ENCODE measurements at regions not wholly inside any gene's neighbourhood (a gene's known extent, or its start where the extent isn't known, plus 50 kb on each side); places are given as distances from the start of the nearest gene placed in this dataset.
"Not testable (repeated sequence)": the region's sequence is repeated elsewhere in the genome, so short reads cannot be mapped to it uniquely, and the experiment has no call there.

DNA sequence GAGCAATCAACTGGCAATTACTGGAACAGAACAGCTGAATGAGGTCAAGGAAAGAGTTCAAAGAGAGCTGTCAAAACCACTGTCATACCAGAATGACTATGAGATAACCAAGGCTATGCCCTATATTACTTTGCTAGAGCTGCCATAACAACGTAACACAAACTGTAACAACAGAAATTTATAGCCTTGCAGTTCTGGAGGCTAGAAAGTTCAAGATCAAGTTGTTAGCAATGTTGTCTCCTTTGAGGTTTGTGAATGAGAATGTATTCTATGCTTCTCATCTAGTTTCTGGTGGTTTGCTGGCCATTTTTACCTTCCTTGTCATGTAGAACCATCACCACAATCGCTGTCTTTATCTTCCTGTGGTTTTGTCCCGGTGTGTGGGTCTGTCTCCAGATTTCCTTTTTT, 1323.0 kb upstream of the GJE1 start:
- no peaks in the 10 kb centered on the region for H3K36me3 ChIP-seq (ENCODE audit: insufficient read depth, low read length)
- DNase-seq = no peak
- no peak overlapping the region for H2AFZ ChIP-seq (ENCODE audit: low read length)
- H3K27ac ChIP-seq (ENCODE audit: low read length) = no peak overlapping the region
- no peak overlapping the region for H3K9ac ChIP-seq (ENCODE audit: low read length)
- H3K9me2 ChIP-seq (replicated peaks; ENCODE audit: insufficient read depth, low read length) = no peaks in the 10 kb centered on the region
- no peaks in the 10 kb centered on the region for H3K79me2 ChIP-seq (ENCODE audit: low read length)
- no peaks in the 10 kb centered on the region for H3K4me1 ChIP-seq (ENCODE audit: low read length)
- no peaks in the 10 kb centered on the region for H3K9me3 ChIP-seq (ENCODE audit: low read length)
- no peak overlapping the region for H3K4me3 ChIP-seq (ENCODE audit: low read length)
- H4K20me1 ChIP-seq (ENCODE audit: insufficient read depth, low read depth, low read length) = no peaks in the 10 kb centered on the region
- no peak overlapping the region for H3K4me2 ChIP-seq (ENCODE audit: low read depth, low read length, poor library complexity, severe bottlenecking)
- no peaks in the 10 kb centered on the region for H3K27me3 ChIP-seq (ENCODE audit: low read length)

DNA sequence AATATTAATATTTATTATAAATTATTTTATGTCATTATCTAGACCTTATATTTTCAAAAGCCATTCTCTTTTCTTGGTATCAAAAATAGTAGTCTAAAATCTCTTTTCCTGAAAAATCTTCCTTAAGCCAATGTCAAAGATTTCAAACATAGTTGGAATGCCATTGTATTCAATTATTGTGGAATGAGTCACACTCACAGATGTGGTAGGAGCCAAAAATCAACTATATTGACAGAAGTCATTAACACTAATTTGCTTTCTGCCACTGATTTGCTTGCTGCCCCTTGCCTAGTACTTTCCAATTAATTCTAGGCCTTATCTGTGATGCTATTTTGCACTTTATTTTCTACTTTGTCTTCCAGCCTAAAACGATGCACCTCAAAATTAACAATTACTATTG, 1326.3 kb upstream of the GJE1 start:
- no peak overlapping the region for H3K4me3 ChIP-seq (ENCODE audit: low read length)
- no peak overlapping the region for H3K9ac ChIP-seq (ENCODE audit: low read length)
- H3K36me3 ChIP-seq (ENCODE audit: insufficient read depth, low read length) = no peaks in the 10 kb centered on the region
- no peaks in the 10 kb centered on the region for H3K9me3 ChIP-seq (ENCODE audit: low read length)
- H3K27ac ChIP-seq (ENCODE audit: low read length) = no peak overlapping the region
- no peaks in the 10 kb centered on the region for H3K27me3 ChIP-seq (ENCODE audit: low read length)
- no peaks in the 10 kb centered on the region for H3K79me2 ChIP-seq (ENCODE audit: low read length)
- DNase-seq = peak; percentile 20
- no peaks in the 10 kb centered on the region for H3K4me1 ChIP-seq (ENCODE audit: low read length)
- no peaks in the 10 kb centered on the region for H3K9me2 ChIP-seq (replicated peaks; ENCODE audit: insufficient read depth, low read length)
- H4K20me1 ChIP-seq (ENCODE audit: insufficient read depth, low read depth, low read length) = no peaks in the 10 kb centered on the region
- H2AFZ ChIP-seq (ENCODE audit: low read length) = no peak overlapping the region
- H3K4me2 ChIP-seq (ENCODE audit: low read depth, low read length, poor library complexity, severe bottlenecking) = no peak overlapping the region

DNA sequence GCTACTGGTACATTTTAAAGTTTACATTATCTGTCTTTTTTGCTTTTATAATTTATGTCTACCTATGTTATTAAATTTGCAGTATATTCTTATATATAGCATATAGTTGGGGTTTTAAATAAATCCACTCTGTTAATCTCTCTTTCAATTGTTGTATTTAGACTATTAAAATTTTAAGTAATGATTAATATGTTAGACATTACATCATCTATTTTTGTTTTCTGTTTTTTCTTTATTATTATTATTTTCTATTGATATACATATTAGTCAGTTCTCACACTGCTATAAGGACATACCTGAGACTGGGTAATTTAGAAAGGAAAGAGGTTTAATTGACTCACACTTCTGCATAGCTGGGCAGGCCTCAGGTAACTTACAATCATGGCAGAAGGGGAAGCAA, 1338.2 kb upstream of the GJE1 start:
- no peaks in the 10 kb centered on the region for H3K36me3 ChIP-seq (ENCODE audit: insufficient read depth, low read length)
- no peak for DNase-seq
- no peak overlapping the region for H3K4me3 ChIP-seq (ENCODE audit: low read length)
- H3K27ac ChIP-seq (ENCODE audit: low read length) = no peak overlapping the region
- no peaks in the 10 kb centered on the region for H3K27me3 ChIP-seq (ENCODE audit: low read length)
- no peaks in the 10 kb centered on the region for H4K20me1 ChIP-seq (ENCODE audit: insufficient read depth, low read depth, low read length)
- no peaks in the 10 kb centered on the region; the same call in 1 of the 2 replicates for H3K9me3 ChIP-seq (ENCODE audit: low read length)
- no peaks in the 10 kb centered on the region for H3K4me1 ChIP-seq (ENCODE audit: low read length)
- no peak overlapping the region for H3K9ac ChIP-seq (ENCODE audit: low read length)
- no peaks in the 10 kb centered on the region for H3K79me2 ChIP-seq (ENCODE audit: low read length)
- no peak overlapping the region for H3K4me2 ChIP-seq (ENCODE audit: low read depth, low read length, poor library complexity, severe bottlenecking)
- H2AFZ ChIP-seq (ENCODE audit: low read length) = no peak overlapping the region
- H3K9me2 ChIP-seq (replicated peaks; ENCODE audit: insufficient read depth, low read length) = no peaks in the 10 kb centered on the region

DNA sequence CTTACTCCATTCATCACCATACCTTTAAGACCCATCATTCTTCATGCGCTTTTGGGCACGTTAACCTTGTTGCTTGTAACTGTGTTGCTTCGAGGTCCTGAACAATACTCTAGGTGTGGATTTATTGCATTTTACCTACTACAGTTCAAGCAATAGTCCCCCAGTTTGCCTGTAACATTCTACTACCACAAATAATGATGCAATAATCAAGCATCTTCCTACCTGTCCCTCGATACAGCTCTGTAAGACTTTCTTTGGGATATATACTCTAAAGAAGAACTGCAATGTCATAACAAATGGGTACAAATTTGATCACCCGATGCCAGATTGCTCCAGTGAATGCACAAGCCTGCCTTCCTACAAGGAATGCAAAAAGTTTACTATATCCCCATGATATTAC, 1342.6 kb upstream of the GJE1 start:
- Histone ChIP-seq H3K36me3 (ENCODE audit: insufficient read depth, low read length) (no peaks in the 10 kb centered on the region), H3K27me3 (ENCODE audit: low read length) (no peaks in the 10 kb centered on the region), H3K79me2 (ENCODE audit: low read length) (no peaks in the 10 kb centered on the region), H3K9me3 (ENCODE audit: low read length) (no peaks in the 10 kb centered on the region; the same call in 1 of the 2 replicates), H4K20me1 (ENCODE audit: insufficient read depth, low read depth, low read length) (no peaks in the 10 kb centered on the region), H3K27ac (ENCODE audit: low read length) (no peak overlapping the region), H3K4me3 (ENCODE audit: low read length) (no peak overlapping the region), H2AFZ (ENCODE audit: low read length) (no peak overlapping the region), H3K9ac (ENCODE audit: low read length) (no peak overlapping the region), H3K9me2 (replicated peaks; ENCODE audit: insufficient read depth, low read length) (no peaks in the 10 kb centered on the region), H3K4me2 (ENCODE audit: low read depth, low read length, poor library complexity, severe bottlenecking) (no peak overlapping the region), H3K4me1 (ENCODE audit: low read length) (peaks cover 2% of the 10 kb centered on the region)
- DNase-seq = no peak

DNA sequence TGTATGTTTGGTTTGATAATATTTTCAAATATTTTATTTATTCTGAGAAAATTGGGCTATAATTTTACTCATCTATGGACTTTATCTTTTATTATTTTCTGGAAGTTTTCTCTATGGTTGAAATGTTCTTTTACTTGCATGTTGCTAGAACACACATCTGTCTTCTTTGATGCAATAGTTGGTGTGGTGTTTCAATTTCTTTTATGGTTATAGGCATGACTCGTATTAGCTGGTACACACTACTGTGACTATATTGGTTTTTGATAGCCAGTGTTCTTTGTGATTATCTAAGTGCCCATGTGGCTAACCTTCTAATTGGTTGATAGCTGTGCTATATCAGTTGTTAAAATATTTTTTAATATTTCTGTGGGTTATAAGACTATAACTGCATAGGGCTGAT, 1343.3 kb upstream of the GJE1 start:
- H3K27me3 ChIP-seq (ENCODE audit: low read length) = no peaks in the 10 kb centered on the region
- H3K9ac ChIP-seq (ENCODE audit: low read length) = no peak overlapping the region
- no peak overlapping the region for H3K4me2 ChIP-seq (ENCODE audit: low read depth, low read length, poor library complexity, severe bottlenecking)
- DNase-seq = no peak
- H3K4me1 ChIP-seq (ENCODE audit: low read length) = peaks cover 8% of the 10 kb centered on the region
- H4K20me1 ChIP-seq (ENCODE audit: insufficient read depth, low read depth, low read length) = no peaks in the 10 kb centered on the region
- H2AFZ ChIP-seq (ENCODE audit: low read length) = no peak overlapping the region
- H3K9me3 ChIP-seq (ENCODE audit: low read length) = no peaks in the 10 kb centered on the region; the same call in 1 of the 2 replicates
- H3K27ac ChIP-seq (ENCODE audit: low read length) = no peak overlapping the region
- no peaks in the 10 kb centered on the region for H3K79me2 ChIP-seq (ENCODE audit: low read length)
- H3K36me3 ChIP-seq (ENCODE audit: insufficient read depth, low read length) = no peaks in the 10 kb centered on the region
- no peak overlapping the region for H3K4me3 ChIP-seq (ENCODE audit: low read length)
- no peaks in the 10 kb centered on the region for H3K9me2 ChIP-seq (replicated peaks; ENCODE audit: insufficient read depth, low read length)

DNA sequence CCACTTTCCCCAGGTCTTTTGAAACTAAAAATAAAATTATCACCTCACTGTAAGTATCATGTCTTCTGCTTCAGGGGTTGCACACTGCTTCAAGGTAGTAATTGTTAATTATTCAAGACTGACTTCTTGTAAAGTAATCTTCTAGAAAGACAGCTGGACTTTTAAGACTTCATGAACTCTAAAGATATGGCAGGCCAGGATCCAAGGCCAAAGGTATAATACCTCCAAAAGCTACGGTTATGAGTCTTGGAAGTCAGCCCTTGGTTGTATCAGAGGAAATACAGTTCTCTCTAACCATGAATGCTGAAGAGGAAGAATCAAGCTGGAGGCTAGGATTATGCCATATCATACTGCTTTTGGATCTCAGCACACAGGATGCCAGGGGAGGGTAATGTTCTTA, 1346.8 kb upstream of the GJE1 start:
- Histone ChIP-seq H4K20me1 (ENCODE audit: insufficient read depth, low read depth, low read length) (no peaks in the 10 kb centered on the region), H3K36me3 (ENCODE audit: insufficient read depth, low read length) (no peaks in the 10 kb centered on the region), H3K4me2 (ENCODE audit: low read depth, low read length, poor library complexity, severe bottlenecking) (no peak overlapping the region), H2AFZ (ENCODE audit: low read length) (no peak overlapping the region), H3K4me1 (ENCODE audit: low read length) (peaks cover 9% of the 10 kb centered on the region), H3K9ac (ENCODE audit: low read length) (no peak overlapping the region), H3K9me3 (ENCODE audit: low read length) (no peaks in the 10 kb centered on the region; the same call in 1 of the 2 replicates), H3K9me2 (replicated peaks; ENCODE audit: insufficient read depth, low read length) (no peaks in the 10 kb centered on the region), H3K27ac (ENCODE audit: low read length) (no peak overlapping the region), H3K4me3 (ENCODE audit: low read length) (no peak overlapping the region), H3K79me2 (ENCODE audit: low read length) (no peaks in the 10 kb centered on the region), H3K27me3 (ENCODE audit: low read length) (no peaks in the 10 kb centered on the region)
- peak; percentile 4 for DNase-seq

DNA sequence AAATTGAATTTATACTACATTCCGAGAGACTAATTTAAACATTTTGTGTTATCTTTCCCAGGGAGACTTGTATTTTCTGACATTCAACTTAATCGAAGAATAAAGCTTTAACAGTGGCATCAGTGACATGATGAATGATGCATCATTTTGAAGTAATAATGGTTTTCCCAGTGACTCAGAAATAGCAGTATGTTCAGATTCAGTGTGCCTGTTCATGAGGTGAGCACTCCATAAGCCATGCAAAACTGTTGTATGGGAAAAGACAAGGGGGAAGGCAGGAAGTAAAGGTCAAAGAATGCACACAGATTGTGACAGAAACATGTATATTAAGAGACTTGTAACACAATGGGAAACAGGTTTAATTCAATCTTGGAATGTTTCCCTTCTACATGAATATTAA, 1348.2 kb upstream of the GJE1 start:
- no peak for DNase-seq
- no peak overlapping the region for H3K9ac ChIP-seq (ENCODE audit: low read length)

DNA sequence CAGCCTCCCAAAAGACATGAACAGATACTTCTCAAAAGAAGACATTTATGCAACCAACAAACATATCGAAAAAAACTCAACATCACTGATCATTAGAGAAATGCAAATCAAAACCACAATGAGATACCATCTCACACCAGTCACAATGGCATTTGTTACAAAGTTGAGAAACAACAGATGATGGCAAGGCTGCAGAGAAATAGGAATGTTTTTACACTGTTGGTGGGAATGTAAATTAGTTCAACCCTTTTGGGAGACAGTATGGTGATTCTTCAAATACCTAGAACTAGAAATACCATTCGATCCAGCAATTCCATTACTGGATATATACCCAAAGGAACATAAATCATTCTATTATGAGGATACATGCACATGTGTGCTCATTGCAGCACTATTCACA, 1349.2 kb upstream of the GJE1 start:
- H3K4me2 ChIP-seq (ENCODE audit: low read depth, low read length, poor library complexity, severe bottlenecking); H4K20me1 ChIP-seq (ENCODE audit: insufficient read depth, low read depth, low read length); H3K4me1 ChIP-seq (ENCODE audit: low read length); H3K27ac ChIP-seq (ENCODE audit: low read length); H3K9me3 ChIP-seq (ENCODE audit: low read length); H3K79me2 ChIP-seq (ENCODE audit: low read length); H3K36me3 ChIP-seq (ENCODE audit: insufficient read depth, low read length); H2AFZ ChIP-seq (ENCODE audit: low read length); H3K4me3 ChIP-seq (ENCODE audit: low read length); DNase-seq; H3K9ac ChIP-seq (ENCODE audit: low read length); H3K27me3 ChIP-seq (ENCODE audit: low read length); H3K9me2 ChIP-seq (replicated peaks; ENCODE audit: insufficient read depth, low read length): not testable (repeated sequence)

More for the DNA sequence above, 1348.2 kb upstream of the GJE1 start:
- Histone ChIP-seq H3K79me2 (ENCODE audit: low read length) (no peaks in the 10 kb centered on the region), H3K9me3 (ENCODE audit: low read length) (no peaks in the 10 kb centered on the region), H3K4me1 (ENCODE audit: low read length) (peaks cover 9% of the 10 kb centered on the region), H4K20me1 (ENCODE audit: insufficient read depth, low read depth, low read length) (no peaks in the 10 kb centered on the region), H3K4me3 (ENCODE audit: low read length) (no peak overlapping the region), H3K4me2 (ENCODE audit: low read depth, low read length, poor library complexity, severe bottlenecking) (no peak overlapping the region), H3K27me3 (ENCODE audit: low read length) (no peaks in the 10 kb centered on the region), H2AFZ (ENCODE audit: low read length) (no peak overlapping the region), H3K9me2 (replicated peaks; ENCODE audit: insufficient read depth, low read length) (no peaks in the 10 kb centered on the region), H3K36me3 (ENCODE audit: insufficient read depth, low read length) (no peaks in the 10 kb centered on the region), H3K27ac (ENCODE audit: low read length) (no peak overlapping the region)

DNA sequence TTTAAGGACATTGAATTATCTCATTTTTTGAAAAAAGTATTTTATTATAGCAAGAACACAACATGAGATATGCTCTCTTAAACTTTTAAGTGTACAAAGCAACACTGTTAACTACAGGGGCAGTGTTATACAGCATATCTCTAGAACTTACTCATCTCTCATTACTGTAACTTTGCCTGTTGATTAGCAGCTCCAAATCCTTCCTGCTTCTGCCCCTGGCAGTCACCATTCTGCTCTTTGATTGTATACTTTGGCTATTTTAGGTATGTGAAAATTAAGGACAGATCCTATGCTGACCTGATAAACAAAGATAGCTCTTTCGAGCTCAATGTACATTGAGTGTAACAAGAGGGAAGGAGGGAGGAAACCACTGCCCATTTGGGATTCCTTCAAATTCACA, 1349.8 kb upstream of the GJE1 start:
- no peak overlapping the region for H3K27ac ChIP-seq (ENCODE audit: low read length)
- DNase-seq = no peak
- no peaks in the 10 kb centered on the region for H3K9me2 ChIP-seq (replicated peaks; ENCODE audit: insufficient read depth, low read length)
- H3K4me2 ChIP-seq (ENCODE audit: low read depth, low read length, poor library complexity, severe bottlenecking) = no peak overlapping the region
- peaks cover 9% of the 10 kb centered on the region for H3K4me1 ChIP-seq (ENCODE audit: low read length)
- H3K4me3 ChIP-seq (ENCODE audit: low read length) = no peak overlapping the region
- no peak overlapping the region for H2AFZ ChIP-seq (ENCODE audit: low read length)
- no peaks in the 10 kb centered on the region for H3K27me3 ChIP-seq (ENCODE audit: low read length)
- H3K36me3 ChIP-seq (ENCODE audit: insufficient read depth, low read length) = no peaks in the 10 kb centered on the region
- H3K9ac ChIP-seq (ENCODE audit: low read length) = no peak overlapping the region
- no peaks in the 10 kb centered on the region for H3K79me2 ChIP-seq (ENCODE audit: low read length)
- no peaks in the 10 kb centered on the region for H4K20me1 ChIP-seq (ENCODE audit: insufficient read depth, low read depth, low read length)
- H3K9me3 ChIP-seq (ENCODE audit: low read length) = no peaks in the 10 kb centered on the region

Measured in Karpas-422 (cell line).